Breast epithelium (tissue), 4 donors: ENCODE measurements at regions not wholly inside any gene's neighbourhood (a gene's known extent, or its start where the extent isn't known, plus 50 kb on each side); places are given as distances from the start of the nearest gene placed in this dataset.

ENCODE experiments used
- DNase-seq, 2 donors: peaks; one replicate each; pipeline ENCODE4 v3.0.0-alpha.2; 2019; ENCODE audit warnings: low spot score in 2 of 2
- H3K27ac ChIP-seq, 2 donors: fragments of 200-600 bp; sonication (generic) in 1 of 2; one replicate each; pipeline ENCODE4 v1.5.1; 2016 to 2019; ENCODE audit warnings: mild to moderate bottlenecking in 1 of 2
- H3K27me3 ChIP-seq, 2 donors: fragments of 200-600 bp; sonication (generic) in 1 of 2; one replicate each; pipeline versions ENCODE4 v1.5.1 to v1.6.0; 2017 to 2019; ENCODE audit warnings: control low read depth in 1 of 2, mild to moderate bottlenecking in 1 of 2
- H3K36me3 ChIP-seq: fragments of 200-600 bp; one replicate; pipeline ENCODE4 v1.5.1; 2019
- H3K4me1 ChIP-seq, 2 donors: fragments of 200-600 bp; sonication (generic); one replicate each; pipeline ENCODE4 v1.5.1; 2016 to 2019; ENCODE audit warnings: control low read depth in 1 of 2
- H3K4me3 ChIP-seq, 3 donors: fragments of 200-600 bp; sonication (generic); 1 replicate in 2 of 3; 2 replicates in 1 of 3; pipeline ENCODE4 v1.5.1; 2016 to 2019; ENCODE audit warnings: mild to moderate bottlenecking in 3 of 3, moderate library complexity in 2 of 3
- H3K9me3 ChIP-seq, 2 donors: fragments of 200-600 bp; sonication (generic) in 1 of 2; one replicate each; pipeline ENCODE4 v1.5.1; 2016 to 2019; ENCODE audit warnings: control low read depth in 1 of 2
- CTCF ChIP-seq, 3 donors: fragments of 450-650 bp; IDR thresholded peaks; one replicate each; pipeline ENCODE4 v1.5.1; 2016 to 2017; ENCODE audit warnings: antibody characterized with exemption in 3 of 3, mild to moderate bottlenecking in 3 of 3, moderate library complexity in 3 of 3
- POLR2A ChIP-seq: fragments of 450-650 bp; IDR thresholded peaks from one replicate; pipeline ENCODE4 v1.6.1; 2016; ENCODE audit warnings: antibody characterized with exemption, mild to moderate bottlenecking, moderate library complexity
- POLR2AphosphoS5 ChIP-seq, 3 donors: sonication (generic); formaldehyde crosslinking; IDR thresholded peaks; one replicate each; pipeline ENCODE4 v1.6.1; 2017; ENCODE audit warnings: antibody characterized with exemption in 3 of 3
- intact Hi-C: fragments of 100-400 bp; cut with DNase I; formaldehyde crosslinking; loops from one replicate; pipeline ENCODE4 v1.15.1; 2023; ENCODE audit warnings: low total_unique reads

- peaks cover 0 to 7% of the 10 kb centered on the region in 2 donors for H3K27me3 ChIP-seq
- H3K9me3 ChIP-seq, result no peaks in the 10 kb centered on the region
- no peaks in the 10 kb centered on the region for H3K36me3 ChIP-seq
- H3K4me1 ChIP-seq, result no peaks in the 10 kb centered on the region
- H3K27ac ChIP-seq, result no peak overlapping the region
- no peak overlapping the region for H3K4me3 ChIP-seq
- intact Hi-C loops, result no loop called here
- TF ChIP-seq CTCF (IDR thresholded peaks at IDR 0.05) (no peak), POLR2A (no peak), POLR2AphosphoS5 (IDR thresholded peaks at IDR 0.05) (no peak)
- DNase-seq, result no peak
These were observed 227.3 kb upstream of the RTL1 start for GRCh38 chr14:101130861-101131260.

- intact Hi-C loops, result no loop called here
- no peaks in the 10 kb centered on the region for H3K9me3 ChIP-seq
- TF ChIP-seq CTCF (IDR thresholded peaks at IDR 0.05) (no peak), POLR2A (no peak), POLR2AphosphoS5 (IDR thresholded peaks at IDR 0.05) (no peak)
These were observed 228.0 kb upstream of the RTL1 start for GRCh38 chr14:101131451-101131916.

GRCh38 chr14:101132051-101132571 is 228.6 kb upstream of the RTL1 start:
- DNase-seq, result no peak
- Histone ChIP-seq H3K36me3 (no peaks in the 10 kb centered on the region), H3K4me1 (no peaks in the 10 kb centered on the region), H3K4me3 (no peak overlapping the region), H3K27ac (no peak overlapping the region), H3K9me3 (no peaks in the 10 kb centered on the region), H3K27me3 (peaks cover 0 to 7% of the 10 kb centered on the region in 2 donors)
- TF ChIP-seq POLR2A (no peak), POLR2AphosphoS5 (IDR thresholded peaks at IDR 0.05) (no peak), CTCF (IDR thresholded peaks at IDR 0.05) (no peak)
- intact Hi-C loops, result no loop called here

More at GRCh38 chr14:101131451-101131916, 228.0 kb upstream of the RTL1 start:
- H3K4me3 ChIP-seq, result no peak overlapping the region
- H3K27ac ChIP-seq, result no peak overlapping the region
- H3K27me3 ChIP-seq, result peaks cover 0 to 7% of the 10 kb centered on the region in 2 donors
- no peak for DNase-seq
- H3K4me1 ChIP-seq, result no peaks in the 10 kb centered on the region
- H3K36me3 ChIP-seq, result no peaks in the 10 kb centered on the region

- Histone ChIP-seq H3K27me3 (peaks cover 0 to 7% of the 10 kb centered on the region in 2 donors), H3K27ac (no peak overlapping the region), H3K9me3 (no peaks in the 10 kb centered on the region), H3K4me3 (no peak overlapping the region), H3K36me3 (no peaks in the 10 kb centered on the region), H3K4me1 (no peaks in the 10 kb centered on the region)
- TF ChIP-seq POLR2A (no peak), POLR2AphosphoS5 (IDR thresholded peaks at IDR 0.05) (no peak), CTCF (IDR thresholded peaks at IDR 0.05) (no peak)
- DNase-seq, result no peak
- intact Hi-C loops, result no loop called here
These were observed 229.1 kb upstream of the RTL1 start for GRCh38 chr14:101132588-101132987.

- no peaks in the 10 kb centered on the region for H3K36me3 ChIP-seq
- DNase-seq, result no peak
- H3K4me1 ChIP-seq, result no peaks in the 10 kb centered on the region
- TF ChIP-seq POLR2A (no peak), CTCF (IDR thresholded peaks at IDR 0.05) (no peak), POLR2AphosphoS5 (IDR thresholded peaks at IDR 0.05) (no peak)
- no peak overlapping the region for H3K4me3 ChIP-seq
- no peaks in the 10 kb centered on the region for H3K9me3 ChIP-seq
- H3K27ac ChIP-seq, result no peak overlapping the region
- H3K27me3 ChIP-seq, result peaks cover 0 to 7% of the 10 kb centered on the region in 2 donors
- intact Hi-C loops, result no loop called here
These were observed 229.5 kb upstream of the RTL1 start for GRCh38 chr14:101133068-101133467.
